Dermis blood vessel endothelial cell (primary cell): ENCODE measurements at regions not wholly inside any gene's neighbourhood (a gene's known extent, or its start where the extent isn't known, plus 50 kb on each side); places are given as distances from the start of the nearest gene placed in this dataset.

ENCODE experiments used
- DNase-seq: peaks from one replicate; pipeline ENCODE4 v3.0.0; 2010

DNA sequence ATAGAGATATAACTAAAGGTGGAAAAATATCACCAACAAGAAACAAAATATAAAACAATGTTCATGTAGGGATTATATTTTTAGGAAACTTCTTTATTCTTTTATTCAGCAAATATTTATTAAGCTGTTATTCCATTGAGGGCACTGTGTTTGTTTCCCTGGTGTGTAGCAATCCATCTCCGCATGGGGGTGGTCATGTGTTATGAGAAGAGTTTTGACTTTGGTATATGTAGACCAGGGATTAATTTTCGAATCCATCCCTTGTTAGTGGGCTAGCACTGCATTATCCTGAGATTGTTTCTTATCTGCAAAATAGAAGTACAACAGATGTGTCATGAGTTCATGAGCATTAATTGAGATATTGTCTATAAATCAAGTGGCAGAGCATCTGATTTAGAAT, 190.2 kb upstream of the LRRC7 start:
- no peak for DNase-seq

DNA sequence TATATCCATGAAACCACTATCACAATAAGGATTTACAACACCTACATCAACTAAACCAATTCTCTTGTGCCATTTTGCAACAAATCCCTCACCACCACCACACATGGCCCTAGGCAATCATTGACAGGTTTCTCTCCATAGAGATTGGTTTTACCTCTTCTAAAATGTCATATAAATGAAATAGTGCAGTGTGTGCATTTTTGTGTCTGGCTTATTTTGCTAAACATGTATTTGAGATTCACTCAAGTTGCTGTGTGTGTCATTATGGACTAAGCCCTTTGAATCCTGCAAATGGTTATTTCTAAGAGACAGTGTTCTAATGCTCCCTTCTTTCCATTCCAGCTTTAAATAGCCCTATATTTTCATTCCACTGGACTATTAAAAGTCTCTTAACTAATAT, 179.7 kb upstream of the LRRC7 start:
- DNase-seq, result no peak

DNA sequence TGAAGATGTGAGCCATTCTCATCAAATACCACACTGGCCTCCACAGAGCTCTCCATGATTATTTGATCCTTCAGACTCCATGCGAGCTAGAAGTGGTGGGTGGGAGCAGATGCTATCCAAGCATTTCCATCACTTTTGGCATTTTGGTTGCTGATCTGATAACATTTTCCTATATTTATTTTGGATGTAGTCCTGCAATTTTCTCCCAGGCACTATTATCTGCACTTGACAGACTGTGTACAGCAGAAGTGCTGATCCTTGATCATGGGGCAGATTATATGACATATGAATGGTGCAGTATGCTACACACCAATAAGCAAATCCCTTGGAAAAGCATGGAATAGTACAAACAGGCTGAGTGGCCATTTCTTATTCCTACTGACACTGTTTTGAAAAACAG, 167.6 kb upstream of the LRRC7 start:
- no peak for DNase-seq

DNA sequence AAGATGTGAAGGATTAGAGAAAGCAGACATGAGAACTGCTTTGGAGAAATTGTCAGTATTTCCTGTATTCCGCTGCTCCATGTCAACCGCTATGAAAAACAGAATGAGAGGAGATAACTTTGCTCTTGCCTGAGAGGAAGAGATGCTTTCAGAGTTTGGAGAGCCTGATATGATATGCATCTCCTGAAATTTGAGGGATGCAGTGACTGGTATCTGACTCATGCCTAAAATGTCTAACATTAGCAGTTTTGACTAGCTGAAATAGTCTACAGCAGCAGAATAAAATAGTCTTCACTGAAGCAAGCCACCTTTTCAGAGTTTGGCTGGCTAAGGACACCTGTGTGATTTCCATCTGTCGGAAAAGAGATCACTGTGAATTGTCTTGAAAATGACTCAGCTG, 165.8 kb upstream of the LRRC7 start:
- DNase-seq, result no peak

DNA sequence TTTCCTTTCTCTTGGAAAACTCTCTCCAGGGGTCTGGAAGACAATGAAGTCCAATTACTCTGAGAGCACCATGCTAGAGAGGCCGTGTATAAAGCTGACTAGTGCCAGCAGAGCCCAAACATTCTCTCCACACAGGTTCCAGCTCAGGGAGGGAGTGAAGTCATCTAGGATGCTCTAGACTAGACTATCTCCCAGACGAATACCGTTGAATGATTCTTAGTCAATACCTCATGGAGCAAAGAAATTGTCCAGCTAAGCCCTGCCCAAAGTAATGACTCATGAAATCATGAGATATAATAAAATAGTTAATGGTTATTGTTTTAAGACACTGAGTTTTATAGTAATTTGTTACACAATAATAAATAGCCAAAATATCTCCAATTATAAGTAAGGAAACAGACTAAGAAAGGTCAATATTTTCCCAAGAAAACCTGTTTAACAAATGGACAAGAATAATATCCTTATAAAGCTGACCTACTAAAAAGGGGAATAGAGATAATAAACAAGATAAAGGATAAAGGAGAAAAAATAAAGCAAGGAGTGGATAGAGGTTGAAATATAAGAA, 163.9 kb upstream of the LRRC7 start:
- no peak for DNase-seq

DNA sequence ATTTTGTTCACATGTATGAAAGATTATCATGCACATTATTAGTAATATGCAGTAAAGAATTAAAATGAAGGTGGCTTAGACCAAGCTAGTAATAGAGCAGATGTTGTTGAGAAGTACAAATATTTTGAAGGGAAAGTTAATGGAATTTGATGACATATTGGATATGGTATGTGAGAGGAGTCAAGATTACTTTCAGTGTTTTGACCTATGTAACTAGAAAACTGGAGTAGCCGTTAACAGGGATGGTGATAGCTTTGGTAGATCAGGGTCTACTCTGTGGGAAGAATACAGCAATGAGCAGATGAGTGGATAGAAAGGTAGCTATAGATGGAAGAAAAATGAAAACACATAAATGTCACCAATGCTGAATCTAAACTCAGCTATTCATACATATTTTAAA, 163.2 kb upstream of the LRRC7 start:
- no peak for DNase-seq

DNA sequence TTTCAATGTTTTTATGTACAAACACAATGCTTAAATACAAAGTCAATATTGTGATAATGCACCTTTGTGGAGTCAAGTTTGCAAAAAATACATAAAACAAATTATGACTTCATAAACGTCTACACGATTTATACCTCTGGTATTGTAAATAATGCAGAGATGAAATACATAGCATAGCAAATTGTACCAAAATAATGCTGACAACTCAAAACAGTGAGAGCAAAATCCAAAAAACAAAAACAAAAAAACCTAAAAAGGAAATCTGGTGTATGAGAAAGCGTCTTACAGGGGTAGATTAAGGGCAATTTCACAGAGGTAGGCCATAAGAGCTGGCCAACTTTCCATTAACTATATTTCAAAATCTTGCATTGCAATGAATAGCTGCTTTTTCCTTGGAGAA, 161.5 kb upstream of the LRRC7 start:
- DNase-seq, result no peak

DNA sequence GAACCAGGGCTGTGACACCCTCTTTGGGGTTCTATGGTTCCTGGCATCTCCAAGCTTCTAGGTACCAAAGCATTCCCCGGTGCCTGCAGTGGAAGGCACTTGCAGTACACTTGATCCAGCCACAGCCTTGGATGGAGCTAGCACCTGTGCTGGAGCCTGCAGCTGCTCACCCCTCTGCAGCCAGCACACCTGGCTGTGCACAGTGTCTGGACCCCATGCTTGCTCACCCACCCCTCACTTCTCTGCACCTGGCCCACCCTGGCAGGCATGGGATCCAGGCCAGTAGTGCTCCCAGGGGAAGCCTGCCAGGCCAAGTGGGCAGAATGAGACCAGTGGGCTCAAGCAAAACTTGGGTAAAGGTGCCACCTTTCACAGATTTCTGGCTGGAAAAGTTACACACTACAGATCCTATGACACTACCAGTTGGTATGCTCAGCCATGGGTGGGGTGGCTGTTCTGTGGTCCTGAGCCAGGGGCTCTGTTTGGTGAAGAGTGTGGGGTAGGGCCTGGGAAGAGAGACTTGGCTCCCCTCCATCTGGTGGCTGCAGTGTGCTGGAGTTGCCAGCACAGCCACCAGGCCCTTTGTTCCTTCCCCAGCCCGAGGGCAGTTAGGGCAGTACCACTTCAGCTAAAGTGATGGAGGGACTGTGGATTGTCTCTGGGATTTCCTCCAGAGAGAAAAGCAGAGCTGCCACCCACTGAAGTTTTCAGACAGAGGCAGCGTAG, 157.8 kb upstream of the LRRC7 start:
- DNase-seq, result no peak

DNA sequence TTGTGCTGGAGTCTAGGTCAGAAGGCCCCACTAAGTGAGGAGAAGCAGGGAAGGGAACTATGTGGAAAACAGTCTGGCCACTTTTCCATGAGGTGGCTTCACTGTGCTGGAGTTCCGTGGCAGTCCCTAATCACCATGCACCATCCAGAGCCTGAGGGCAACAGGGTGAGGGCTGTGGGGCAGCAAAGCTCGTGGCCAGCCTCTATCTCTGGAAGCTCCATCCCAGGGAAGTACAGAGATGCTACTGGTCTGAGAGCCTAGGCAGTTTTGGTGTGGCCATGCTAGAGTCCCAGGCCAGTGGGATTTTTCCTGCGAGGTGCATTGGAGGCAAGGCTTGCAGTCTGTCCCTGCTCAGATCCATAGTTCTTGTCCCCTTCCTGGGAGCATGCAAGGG, 157.3 kb upstream of the LRRC7 start:
- DNase-seq, result no peak

DNA sequence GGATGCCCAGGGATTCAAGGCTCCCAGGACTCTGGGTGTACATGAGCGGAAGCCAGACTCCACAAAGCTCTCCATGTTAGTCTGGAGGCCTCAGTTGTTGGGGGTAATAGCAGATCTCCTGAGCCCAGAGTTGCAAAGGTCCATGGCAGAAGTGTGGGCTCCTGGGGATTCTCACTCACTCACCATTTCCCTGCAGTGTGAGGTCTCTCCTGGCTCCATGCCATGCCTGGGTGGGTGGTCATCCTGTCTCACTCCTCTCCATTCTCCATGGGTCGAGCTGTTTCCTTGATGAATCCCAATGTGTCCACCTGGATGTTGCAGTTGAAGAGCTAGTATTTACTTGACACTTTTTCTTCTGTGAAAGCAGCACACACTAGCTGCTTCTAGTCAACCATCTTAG, 156.8 kb upstream of the LRRC7 start:
- no peak for DNase-seq

DNA sequence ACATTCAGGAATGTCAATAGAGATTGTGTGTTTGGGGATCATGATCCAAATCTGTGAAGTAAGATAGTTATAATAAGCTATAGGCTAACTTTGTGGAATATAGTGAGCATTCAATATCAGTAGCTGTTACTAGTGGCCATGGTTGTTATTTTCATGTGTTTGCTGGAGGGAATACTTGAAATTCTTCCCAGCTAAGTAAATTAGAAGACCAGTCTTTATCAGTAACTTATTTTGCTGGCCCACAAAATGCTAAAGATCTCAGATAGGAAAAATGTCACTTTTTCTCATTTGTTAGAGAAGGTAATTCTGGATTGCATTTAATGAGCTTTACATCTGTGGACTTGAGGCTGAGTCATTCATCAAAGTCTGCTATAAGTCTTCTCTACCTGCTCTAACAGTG, 156.1 kb upstream of the LRRC7 start:
- DNase-seq, result no peak

DNA sequence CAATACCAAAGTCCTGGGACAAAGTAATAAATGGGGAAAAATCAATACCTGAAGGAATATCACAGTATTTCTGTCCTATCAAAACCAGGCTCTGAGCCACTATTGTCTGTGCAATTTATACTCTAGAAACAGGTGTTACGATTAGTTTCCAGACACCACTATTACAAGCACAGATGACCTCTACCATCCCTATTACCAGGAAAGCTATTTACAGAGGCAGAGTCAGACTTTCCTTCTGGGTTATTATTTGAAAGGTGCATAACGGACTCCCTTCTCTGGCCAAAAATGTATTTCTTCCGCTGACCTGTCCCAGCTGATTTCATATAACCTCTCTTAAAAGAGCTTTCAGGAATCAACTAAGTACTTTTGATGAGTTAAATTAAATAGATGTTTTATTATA, 154.6 kb upstream of the LRRC7 start:
- DNase-seq, result no peak

DNA sequence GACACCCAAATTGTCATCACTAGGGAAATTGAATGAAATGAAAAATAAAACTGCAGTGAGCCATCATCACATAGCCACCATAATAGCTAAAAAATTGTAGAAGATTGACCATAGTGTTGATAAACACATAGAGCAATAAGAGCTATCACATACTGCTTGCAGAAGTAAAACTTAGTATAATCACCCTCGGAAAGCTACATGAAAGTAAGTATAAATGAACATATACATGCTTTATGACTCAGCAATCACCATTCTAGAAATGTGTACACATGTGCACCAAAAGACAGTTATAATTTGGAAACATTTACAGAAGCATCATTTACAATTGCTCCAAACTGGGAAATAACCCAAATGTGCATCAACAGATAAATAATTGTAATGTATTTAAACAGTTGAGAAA, 153.1 kb upstream of the LRRC7 start:
- no peak for DNase-seq

DNA sequence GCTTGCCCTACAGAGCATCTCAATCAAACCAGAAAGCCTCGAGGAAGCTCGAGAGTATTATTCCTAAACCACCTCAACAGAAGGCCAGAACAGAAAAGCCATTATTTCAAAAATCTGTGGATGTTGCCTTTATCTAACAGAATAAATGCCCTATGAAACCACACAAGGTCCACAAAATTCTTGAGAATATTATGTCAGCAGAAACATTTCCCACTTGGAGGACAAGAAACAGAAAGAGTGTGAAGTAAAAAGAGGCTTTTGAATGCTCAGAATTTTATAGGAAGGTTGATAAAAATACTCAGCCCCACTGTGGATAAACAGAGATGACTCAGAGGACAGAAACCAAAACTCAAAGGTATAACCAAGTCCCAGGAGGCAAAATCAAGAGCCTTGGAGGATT, 146.4 kb upstream of the LRRC7 start:
- DNase-seq, result no peak

DNA sequence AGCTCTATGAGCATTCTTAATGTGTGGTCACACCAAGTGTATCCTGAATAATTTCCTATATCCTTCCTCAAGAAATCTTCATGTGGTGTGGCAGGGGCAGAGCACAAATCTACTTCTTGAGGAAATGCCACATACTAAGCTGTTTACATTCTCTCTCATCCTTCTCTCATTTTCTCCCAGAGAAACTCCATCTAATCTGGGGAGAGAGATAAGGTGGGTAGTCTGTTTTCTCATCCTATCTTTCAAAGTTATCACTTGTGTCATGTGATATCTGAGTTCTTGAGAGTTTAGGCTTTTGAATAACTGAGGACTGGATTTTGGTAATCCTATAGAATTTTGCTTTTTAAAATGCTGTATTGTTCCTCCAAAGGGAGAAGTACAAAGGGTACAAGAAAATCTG, 141.9 kb upstream of the LRRC7 start:
- no peak for DNase-seq

DNA sequence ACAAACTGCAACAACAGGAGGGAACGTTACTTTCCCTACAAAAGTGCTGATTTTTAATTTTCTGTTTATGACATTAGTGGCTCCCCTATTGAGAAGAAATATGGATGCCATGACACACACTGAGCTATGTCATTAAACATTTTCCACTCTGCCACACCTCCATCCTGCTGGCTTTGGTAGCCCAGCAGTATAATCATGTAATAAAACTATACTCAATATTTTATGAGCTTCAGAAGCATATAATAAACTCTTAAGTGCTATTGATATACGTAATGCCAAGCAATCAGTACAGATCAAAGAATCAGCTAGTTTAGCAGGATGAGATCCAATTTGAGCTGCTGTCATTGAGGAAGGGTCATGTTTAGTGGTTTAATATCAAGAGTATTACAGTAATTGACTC, 141.3 kb upstream of the LRRC7 start:
- no peak for DNase-seq

DNA sequence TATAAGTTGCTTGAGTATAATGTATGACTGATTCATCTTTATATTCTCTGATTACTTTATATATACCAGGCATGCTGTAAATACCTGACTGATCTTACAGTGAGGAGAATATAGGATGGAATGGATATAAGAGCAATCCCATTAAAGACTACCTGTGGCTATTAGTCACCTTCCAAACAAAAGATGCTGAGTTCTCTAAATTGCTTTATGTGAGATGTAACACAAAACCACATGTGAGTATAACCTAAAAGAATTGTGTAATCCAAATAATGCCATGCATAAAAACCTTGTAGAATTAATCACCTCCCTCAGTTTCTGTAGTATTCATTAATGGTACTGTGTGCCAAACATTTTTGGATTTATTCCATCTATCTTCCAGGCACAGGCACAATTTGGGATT, 134.6 kb upstream of the LRRC7 start:
- no peak for DNase-seq

DNA sequence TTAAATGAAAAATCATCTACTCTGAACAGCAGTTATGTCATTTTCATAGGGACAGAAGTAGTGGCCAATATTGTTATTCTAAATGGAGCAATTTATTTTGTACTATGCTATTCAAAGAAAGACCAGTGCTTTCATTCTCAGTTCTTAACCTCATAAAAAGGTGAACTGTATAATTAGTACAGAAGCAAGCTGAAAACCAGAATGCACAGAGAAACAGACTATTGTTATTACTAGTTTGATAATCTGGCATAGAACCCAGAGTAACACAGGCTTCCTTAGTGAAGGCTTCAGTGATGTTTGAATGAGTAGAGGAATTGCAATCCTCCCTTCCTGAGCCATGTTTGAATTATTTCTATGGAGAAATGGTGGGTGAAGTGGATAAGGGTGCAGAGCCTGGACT, 131.6 kb upstream of the LRRC7 start:
- DNase-seq, result no peak

DNA sequence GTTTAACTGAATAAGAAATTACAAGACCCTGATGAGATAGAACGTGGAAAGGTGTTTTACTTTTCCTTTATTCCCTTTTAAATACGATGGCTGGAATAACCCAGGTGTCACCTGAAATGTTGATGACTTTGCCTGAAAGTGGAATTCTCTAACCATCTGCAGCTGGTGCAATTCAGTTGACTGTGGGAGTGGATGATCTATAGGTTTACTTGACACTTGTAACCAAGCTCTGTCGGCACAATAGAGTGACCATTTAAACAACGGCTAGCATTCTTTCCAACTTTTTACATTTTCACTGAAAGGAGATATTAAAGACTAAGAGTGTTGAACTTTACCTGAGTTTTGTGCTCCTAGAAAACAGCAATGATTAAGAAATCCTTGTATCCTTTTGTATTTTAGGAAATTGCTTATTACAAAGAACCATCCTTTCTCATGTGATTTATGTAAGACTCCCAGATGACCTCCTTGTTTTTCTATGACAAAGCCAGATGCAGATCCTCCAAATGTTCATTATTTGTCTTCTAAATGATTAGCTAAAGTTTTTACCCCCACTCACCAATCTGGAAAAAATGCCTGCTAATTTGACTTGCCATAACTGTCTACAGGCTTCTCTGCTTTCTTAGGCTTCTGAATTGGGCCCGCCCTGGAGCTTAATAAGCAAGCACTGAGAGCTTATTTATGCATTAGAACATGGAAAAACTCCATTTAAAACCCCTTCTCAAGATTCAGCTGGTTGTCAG, 129.5 kb upstream of the LRRC7 start:
- DNase-seq, result no peak

DNA sequence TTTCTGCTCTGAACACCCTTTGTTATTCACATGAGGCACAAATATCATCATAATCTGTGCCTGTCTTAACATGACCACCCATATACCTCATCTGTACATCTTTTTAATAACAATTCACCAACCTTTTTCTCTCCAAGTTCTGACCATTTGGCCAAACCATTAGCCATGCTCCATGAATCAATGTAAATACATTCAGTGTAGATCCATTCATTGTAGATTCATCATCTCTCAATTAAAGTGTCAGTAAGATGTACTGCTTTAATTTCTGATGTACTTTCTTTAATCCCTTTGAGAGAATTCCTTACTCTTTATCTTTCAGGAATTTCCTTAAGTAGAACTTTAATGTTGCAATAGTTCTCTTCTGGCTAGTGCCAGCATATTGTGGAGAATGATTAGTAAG, 126.2 kb upstream of the LRRC7 start:
- no peak for DNase-seq

DNA sequence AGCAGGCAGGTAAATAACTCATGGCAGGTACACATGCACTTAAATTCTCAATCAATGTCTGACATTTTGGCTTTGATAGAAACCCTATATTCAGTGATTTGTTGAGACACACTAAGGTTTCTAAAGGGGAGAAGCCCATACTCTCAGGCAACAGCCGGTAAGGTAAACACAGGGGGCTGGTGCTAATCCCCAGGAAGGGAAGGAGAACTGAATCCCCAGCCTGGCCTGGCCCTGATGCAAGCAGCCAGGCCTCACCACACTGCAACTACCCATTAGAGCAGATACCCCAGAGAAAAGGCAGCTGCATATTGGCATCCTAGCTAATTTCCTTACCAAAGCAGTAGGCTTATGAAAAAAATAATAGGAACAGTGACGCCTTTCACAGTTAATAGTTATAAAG, 116.5 kb upstream of the LRRC7 start:
- no peak for DNase-seq

DNA sequence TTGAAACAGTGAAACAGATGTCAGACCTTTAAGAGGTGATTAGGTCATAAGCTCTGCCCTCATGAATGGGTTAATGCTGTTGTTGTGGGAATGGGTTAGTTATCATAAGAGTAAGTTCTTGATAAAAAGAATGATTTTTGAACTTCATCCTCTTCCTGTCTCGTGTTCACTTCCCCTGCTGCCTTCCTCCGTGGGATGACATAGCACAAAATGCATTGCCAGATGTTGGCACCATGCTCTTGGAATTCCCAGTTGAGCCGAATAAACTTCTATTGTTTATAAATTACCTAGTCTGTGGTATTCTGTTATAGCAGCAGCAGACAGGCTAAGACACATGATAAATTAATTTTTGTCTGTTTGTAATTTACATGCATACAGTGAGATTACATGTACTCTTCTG, 112.0 kb upstream of the LRRC7 start:
- no peak for DNase-seq

DNA sequence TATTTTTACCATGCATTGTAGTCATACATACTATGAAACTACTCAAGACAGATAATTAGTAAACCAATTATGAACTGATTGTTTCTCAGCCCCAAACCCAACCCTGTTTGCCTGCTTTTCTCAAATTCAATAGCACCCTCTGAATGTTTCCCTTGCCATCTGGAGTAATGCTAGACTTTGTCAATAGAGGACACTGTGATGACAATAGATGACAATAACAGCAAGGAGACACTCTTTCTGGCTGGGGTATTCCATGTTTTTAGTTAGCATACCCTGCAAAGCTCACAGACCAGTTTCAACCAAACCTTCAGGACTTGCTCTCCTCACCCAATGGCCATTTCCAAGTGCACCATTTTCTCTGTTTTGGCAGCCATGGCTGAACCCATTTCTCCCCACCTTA, 108.5 kb upstream of the LRRC7 start:
- no peak for DNase-seq

DNA sequence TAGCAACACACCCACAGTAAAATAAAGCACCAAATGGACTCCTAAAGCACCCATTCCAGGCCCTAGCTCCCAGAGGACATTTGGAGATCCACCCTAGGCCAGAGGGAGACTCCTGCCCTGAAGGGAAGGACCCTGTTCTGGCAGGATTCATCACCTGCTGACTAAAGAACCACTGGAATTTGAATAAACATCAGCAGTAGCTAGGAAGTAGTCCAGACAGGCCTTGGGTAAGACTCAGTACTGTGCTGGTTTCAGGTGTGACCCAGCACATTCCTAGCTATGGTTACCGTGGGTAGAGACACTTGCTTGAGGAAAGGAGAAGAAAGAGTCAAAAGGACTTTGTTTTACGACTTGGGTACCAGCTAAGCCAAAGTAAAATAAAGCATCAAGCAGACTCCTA, 92.7 kb upstream of the LRRC7 start:
- DNase-seq, result no peak

DNA sequence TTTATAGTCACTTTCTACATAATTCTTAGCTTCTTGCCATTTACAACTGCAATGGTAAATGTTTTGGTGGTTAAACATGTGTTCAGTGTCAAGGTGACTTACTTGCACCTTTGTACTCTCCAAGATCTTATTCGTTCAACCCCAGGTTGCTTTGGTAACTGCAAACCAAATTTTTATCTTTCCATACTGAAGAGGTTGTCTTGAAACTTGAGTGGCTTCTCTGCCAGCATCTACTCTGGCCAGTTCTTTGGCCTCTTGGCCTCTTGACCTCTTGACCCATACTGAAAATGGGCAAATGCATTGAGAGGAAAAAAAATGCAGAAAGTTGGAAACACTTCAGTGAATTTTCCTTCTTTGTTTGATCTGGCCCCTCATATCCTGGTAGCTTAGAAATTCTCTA, 88.0 kb upstream of the LRRC7 start:
- DNase-seq, result no peak
